HUES48 (cell line): ENCODE measurements at regions not wholly inside any gene's neighbourhood (a gene's known extent, or its start where the extent isn't known, plus 50 kb on each side); places are given as distances from the start of the nearest gene placed in this dataset.
"Not testable (repeated sequence)": the region's sequence is repeated elsewhere in the genome, so short reads cannot be mapped to it uniquely, and the experiment has no call there.

Experiments
- H3K27ac ChIP-seq: one replicate; pipeline ENCODE4 v1.7.0; 2013; ENCODE audit warnings: low read depth, low read length, inconsistent platforms
- H3K27me3 ChIP-seq: 2 replicates; pipeline ENCODE4 v1.6.1; 2013; ENCODE audit warnings: mild to moderate bottlenecking, low read length; ENCODE audit not compliant: control insufficient read depth, insufficient read depth
- H3K36me3 ChIP-seq: 2 replicates; pipeline ENCODE4 v1.6.1; 2013; ENCODE audit warnings: low read length; ENCODE audit not compliant: control insufficient read depth, insufficient read depth
- H3K4me1 ChIP-seq: 2 replicates; pipeline ENCODE4 v1.6.1; 2013; ENCODE audit warnings: mild to moderate bottlenecking, low read length; ENCODE audit not compliant: control insufficient read depth, insufficient read depth
- H3K4me3 ChIP-seq: 2 replicates; pipeline ENCODE4 v1.5.1; 2013; ENCODE audit warnings: mild to moderate bottlenecking, low read depth, low read length
- H3K9ac ChIP-seq: 2 replicates; pipeline ENCODE4 v1.6.1; 2013; ENCODE audit warnings: mild to moderate bottlenecking, low read depth, low read length, moderate library complexity
- H3K9me3 ChIP-seq: 2 replicates; pipeline ENCODE4 v1.6.1; 2013; ENCODE audit warnings: low read length; ENCODE audit not compliant: control insufficient read depth, insufficient read depth

DNA sequence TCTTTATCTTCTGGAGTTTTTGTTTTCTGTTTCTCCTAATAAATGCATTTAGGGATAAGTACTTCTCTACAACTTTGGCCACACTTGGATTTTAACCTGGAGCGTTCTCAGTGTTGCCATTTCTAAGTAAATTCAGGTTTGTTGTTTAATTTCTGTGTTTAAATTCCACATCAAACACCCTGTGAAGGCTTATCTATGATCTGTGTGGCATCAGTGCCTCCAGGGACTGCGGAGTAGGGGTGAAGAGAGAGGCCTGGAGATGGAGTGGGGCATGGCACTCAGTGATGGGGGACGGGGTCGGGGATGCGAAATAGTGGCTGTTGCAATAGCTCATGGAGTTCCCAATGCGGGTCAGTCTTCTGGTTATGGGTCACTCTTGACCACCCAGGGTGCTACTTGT is 294.8 kb downstream of the HS3ST3B1 start:
- H3K27me3 ChIP-seq = no peaks in the 10 kb centered on the region
- no peaks in the 10 kb centered on the region for H3K36me3 ChIP-seq
- H3K4me1 ChIP-seq = no peaks in the 10 kb centered on the region
- no peak overlapping the region for H3K9ac ChIP-seq
- H3K9me3 ChIP-seq = no peaks in the 10 kb centered on the region
- H3K27ac ChIP-seq = no peak overlapping the region
- H3K4me3 ChIP-seq = no peak overlapping the region

DNA sequence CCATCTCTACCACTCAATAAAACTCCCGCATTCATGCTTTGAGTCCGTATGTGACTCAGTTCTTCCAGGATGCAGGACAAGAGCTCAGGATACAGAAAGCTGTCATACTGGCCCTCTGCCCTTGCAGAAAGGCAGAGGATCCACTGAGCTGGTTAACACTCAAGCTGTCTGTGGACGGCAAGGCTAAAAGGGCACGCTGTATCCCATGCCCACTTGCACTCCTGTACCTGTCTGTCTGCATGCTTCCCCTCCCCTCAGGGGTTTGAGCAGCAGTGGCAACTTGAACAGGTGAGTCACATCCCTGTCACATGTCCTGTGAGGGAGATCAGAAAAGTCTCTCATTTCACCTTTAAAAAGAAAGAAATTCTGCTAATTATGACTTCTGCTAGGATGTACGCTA is 293.8 kb downstream of the HS3ST3B1 start:
- no peaks in the 10 kb centered on the region for H3K36me3 ChIP-seq
- H3K9me3 ChIP-seq = no peaks in the 10 kb centered on the region
- no peak overlapping the region for H3K9ac ChIP-seq
- no peak overlapping the region for H3K4me3 ChIP-seq
- no peak overlapping the region for H3K27ac ChIP-seq
- no peaks in the 10 kb centered on the region for H3K27me3 ChIP-seq
- no peaks in the 10 kb centered on the region for H3K4me1 ChIP-seq

DNA sequence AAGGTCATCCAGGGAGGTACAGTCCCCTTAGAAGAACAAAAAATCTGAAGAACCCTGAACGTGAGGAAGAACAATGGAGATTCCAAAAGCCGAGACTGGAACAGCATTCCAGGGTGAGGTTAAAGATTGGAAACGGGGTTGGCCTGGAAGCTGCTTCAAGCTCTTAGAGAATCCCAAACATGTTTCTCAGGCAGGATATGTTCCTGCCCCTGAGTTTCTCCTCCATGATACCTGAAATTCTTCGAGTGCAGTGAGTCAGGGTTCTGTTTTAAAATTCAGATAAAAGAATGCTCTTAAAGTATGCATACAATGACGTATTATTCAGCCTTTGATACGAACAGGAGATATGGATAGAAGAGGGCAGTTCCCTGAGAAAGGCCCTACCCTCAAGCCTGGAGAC is 293.1 kb downstream of the HS3ST3B1 start:
- H3K9me3 ChIP-seq = no peaks in the 10 kb centered on the region
- H3K4me3 ChIP-seq = no peak overlapping the region
- H3K27ac ChIP-seq = no peak overlapping the region
- H3K27me3 ChIP-seq = no peaks in the 10 kb centered on the region
- no peak overlapping the region for H3K9ac ChIP-seq
- no peaks in the 10 kb centered on the region; the same call in 1 of the 2 replicates for H3K4me1 ChIP-seq
- H3K36me3 ChIP-seq = no peaks in the 10 kb centered on the region

DNA sequence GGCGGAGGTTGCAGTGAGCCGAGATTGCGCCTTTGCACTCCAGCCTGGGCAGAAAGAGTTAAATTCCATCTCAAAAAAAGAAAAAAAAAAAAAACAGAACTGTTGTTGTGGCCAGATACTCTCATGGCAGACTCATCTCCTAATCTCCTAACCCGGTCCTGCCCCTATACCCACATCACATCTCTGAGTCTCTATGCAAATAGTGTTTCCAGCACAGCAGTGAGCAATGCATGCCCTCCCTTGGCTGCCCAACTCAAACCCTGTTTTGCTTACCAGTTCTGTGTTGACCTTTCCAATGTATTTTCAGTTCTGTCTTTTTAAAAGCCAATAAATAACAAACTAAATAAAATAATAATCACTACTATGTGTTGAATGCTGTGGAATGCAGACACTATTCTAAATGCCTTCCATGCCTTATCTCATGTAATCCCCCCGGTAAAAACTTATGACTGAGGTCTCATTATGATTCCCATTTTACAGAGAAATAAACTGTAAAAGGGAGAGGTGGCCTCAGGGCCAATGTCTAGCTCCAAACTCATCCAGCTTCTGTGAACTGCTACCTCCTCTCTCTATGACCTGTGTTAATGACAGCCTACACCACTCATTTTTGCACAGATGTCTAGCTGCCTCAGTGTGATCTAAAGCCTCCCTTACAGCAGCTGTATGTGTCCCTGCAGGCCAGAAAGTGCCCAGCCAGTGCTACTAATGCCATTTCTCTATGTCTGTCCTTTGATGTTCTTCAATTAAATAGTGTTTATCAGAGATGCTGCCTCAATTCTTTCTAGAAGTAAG is 289.8 kb downstream of the HS3ST3B1 start:
- Histone ChIP-seq H3K27ac (no peak overlapping the region), H3K4me1 (no peaks in the 10 kb centered on the region; the same call in 1 of the 2 replicates), H3K27me3 (no peaks in the 10 kb centered on the region), H3K36me3 (no peaks in the 10 kb centered on the region), H3K9ac (no peak overlapping the region), H3K4me3 (no peak overlapping the region), H3K9me3 (no peaks in the 10 kb centered on the region)

DNA sequence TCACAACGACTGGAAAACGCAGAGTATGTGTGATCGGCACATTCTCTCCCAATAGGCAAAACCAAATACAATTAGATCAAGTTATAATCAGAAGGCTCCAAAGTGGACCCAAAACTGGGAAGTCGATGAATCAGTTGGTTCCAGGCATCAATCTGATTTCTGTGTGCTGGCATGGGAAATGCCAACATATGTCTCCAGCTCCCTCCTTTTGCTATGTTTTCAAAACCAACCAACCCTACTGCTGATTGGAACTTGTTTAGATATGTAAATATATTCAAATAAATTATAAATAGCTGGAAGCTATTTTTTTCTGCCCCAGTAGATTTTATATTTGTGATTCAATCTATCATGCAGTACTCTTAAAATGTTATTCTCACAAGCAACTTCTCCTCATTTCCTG is 284.2 kb downstream of the HS3ST3B1 start:
- H3K9me3 ChIP-seq = no peaks in the 10 kb centered on the region
- no peaks in the 10 kb centered on the region for H3K27me3 ChIP-seq
- peaks cover 10% of the 10 kb centered on the region; the same call in 1 of the 2 replicates for H3K4me1 ChIP-seq
- no peaks in the 10 kb centered on the region for H3K36me3 ChIP-seq
- H3K27ac ChIP-seq = no peak overlapping the region
- no peak overlapping the region for H3K9ac ChIP-seq
- H3K4me3 ChIP-seq = no peak overlapping the region

DNA sequence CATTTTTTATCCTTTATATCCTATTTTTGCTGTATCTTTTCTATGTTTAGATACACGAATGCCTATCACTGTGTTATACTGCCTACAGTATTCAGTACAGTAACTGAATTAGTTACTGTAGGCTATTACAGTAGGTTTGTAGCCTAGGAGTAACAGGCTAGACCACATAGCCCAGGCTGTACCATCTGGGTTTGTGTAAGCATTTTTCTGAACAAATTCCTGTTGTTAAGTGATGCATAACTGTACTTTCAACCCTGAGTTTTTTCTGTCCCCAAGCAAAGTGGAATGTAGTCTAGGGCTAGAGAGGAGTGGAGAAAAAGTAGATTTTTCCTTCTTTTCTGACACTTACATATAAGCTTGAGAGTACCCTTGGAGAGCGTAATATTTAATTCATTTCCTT is 282.1 kb downstream of the HS3ST3B1 start:
- H3K36me3 ChIP-seq = no peaks in the 10 kb centered on the region
- no peak overlapping the region for H3K9ac ChIP-seq
- no peak overlapping the region for H3K4me3 ChIP-seq
- no peak overlapping the region for H3K27ac ChIP-seq
- no peaks in the 10 kb centered on the region for H3K9me3 ChIP-seq
- H3K4me1 ChIP-seq = peaks cover 16% of the 10 kb centered on the region; the same call in 1 of the 2 replicates
- H3K27me3 ChIP-seq = no peaks in the 10 kb centered on the region

DNA sequence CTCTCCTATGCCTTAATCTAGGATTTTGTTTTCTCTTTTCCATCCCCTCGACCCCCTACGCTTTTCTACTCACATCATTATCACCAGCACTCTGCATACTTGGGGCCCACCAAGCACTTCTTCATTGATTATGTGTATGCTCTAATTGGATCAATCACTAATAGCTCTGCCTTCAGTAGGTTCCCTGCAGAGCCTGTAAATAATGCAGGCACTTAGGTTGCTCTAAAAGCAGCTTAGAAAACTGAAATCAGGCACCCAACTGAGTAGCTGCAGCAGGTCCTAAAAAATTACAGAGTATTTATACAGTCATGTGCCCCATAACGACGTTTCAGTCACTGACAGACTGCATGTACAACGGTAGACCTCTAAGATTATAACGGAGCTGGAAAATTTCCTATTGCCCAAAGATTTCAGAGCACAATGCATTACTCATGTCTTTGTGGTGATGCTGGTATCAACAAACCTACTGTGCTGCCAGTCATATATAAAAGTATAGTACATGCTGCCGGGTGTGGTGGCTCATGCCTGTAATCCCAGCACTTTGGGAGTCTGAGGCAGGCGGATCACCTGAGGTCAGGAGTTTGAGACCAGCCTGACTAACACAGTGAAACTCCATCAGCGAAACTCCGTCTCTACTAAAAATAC is 280.4 kb downstream of the HS3ST3B1 start:
- Histone ChIP-seq H3K9ac (no peak overlapping the region), H3K4me3 (no peak overlapping the region), H3K27me3 (no peaks in the 10 kb centered on the region), H3K27ac (no peak overlapping the region), H3K4me1 (peaks cover 16% of the 10 kb centered on the region; the same call in 1 of the 2 replicates), H3K36me3 (no peaks in the 10 kb centered on the region), H3K9me3 (no peaks in the 10 kb centered on the region)

DNA sequence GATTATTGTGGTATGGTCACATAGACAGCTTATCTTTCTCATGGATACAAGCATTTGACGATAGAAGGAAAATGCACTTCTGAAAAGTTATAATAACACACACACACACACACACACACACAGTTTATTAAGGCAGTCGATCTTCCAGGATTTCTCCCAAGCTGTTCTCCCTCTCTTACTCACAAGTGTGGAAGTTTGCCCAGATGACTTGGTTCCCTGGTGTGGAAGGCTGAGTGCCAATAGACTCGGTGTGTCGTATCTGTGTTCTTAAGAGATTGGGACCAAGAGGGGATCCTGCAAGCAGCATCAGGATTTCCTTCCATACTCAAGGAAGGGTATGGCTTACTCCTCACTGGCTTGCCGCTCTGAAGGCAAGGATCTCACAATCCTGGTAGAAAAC is 279.6 kb downstream of the HS3ST3B1 start:
- H3K4me1 ChIP-seq = peaks cover 16% of the 10 kb centered on the region; the same call in 1 of the 2 replicates
- H3K27ac ChIP-seq = no peak overlapping the region

DNA sequence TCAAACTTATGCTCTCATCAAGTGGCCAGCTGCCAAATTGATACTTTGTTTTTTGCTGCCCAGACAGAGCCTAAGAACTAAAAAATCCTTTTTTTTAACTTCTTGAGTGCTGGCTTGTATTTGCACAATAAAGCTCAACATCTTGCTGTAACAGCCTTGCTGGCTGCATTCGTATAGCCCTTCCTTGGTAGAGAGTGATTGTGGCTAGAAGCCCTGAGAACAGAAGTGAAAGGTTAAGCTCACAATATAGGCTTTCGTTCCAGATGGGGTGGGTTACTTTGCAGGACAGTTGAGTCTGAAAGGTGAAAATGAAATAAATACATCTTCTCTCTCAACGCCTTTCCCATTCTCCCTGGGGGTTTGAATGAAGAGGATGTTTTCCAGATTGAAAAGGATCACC is 278.8 kb downstream of the HS3ST3B1 start:
- Histone ChIP-seq H3K27ac (no peak overlapping the region), H3K4me3 (no peak overlapping the region), H3K9me3 (no peaks in the 10 kb centered on the region), H3K9ac (no peak overlapping the region), H3K4me1 (peaks cover 19% of the 10 kb centered on the region; the same call in 1 of the 2 replicates), H3K27me3 (no peaks in the 10 kb centered on the region), H3K36me3 (no peaks in the 10 kb centered on the region)

More for the DNA sequence above, 279.6 kb downstream of the HS3ST3B1 start:
- no peaks in the 10 kb centered on the region for H3K27me3 ChIP-seq
- no peak overlapping the region for H3K9ac ChIP-seq
- H3K4me3 ChIP-seq = no peak overlapping the region
- H3K9me3 ChIP-seq = no peaks in the 10 kb centered on the region
- no peaks in the 10 kb centered on the region for H3K36me3 ChIP-seq

DNA sequence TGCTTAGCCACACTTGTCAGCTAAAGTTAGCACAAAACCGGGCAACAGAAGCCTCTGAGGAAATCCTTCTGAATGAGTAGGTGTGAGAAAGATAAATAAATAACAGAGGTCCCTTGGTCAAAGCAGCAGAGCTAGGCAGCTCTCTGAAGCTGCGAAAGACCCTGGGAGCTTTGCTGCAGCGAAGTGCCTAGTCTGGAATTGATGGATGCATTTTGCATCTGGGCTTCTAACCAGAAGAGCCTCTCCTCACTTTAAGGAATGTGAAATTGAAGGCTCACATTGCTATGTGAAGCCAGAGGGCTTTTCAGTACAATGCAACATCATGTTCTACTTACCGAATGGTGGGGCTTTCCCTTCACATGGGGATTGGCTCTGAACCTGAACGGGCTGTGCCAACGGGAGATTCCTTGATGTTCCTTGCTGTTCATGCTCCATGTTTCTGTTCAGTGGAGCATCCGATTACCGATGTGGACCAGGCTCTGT is 274.6 kb downstream of the HS3ST3B1 start:
- H3K27ac ChIP-seq = no peak overlapping the region
- H3K9me3 ChIP-seq = no peaks in the 10 kb centered on the region
- no peaks in the 10 kb centered on the region for H3K27me3 ChIP-seq
- H3K36me3 ChIP-seq = no peaks in the 10 kb centered on the region
- H3K4me1 ChIP-seq = peaks cover 13% of the 10 kb centered on the region; the same call in 1 of the 2 replicates
- no peak overlapping the region for H3K4me3 ChIP-seq
- H3K9ac ChIP-seq = no peak overlapping the region

DNA sequence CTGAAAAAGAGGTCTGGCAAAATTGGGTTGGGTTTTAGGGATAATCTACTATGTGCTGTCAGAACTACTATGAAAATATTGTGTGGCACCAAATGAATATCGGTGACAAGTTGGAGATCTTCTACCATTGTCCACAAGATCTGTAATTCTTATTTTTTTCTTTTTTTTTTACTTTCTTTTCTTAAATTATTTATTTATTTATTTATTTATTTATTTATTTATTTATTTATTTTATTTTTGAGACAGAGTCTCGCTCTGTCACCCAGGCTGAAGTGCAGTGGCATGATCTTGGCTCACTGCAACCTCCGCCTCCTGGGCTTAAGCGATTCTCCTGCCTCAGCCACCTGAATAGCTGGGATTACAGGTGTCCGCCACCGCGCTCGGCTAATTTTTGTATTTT is 259.4 kb downstream of the HS3ST3B1 start:
- not testable (repeated sequence) for H3K36me3 ChIP-seq, H3K4me3 ChIP-seq, H3K9ac ChIP-seq, H3K27me3 ChIP-seq, H3K9me3 ChIP-seq, H3K27ac ChIP-seq
- H3K4me1 ChIP-seq = peaks cover 15% of the 10 kb centered on the region
